AG09309 (cell line): ENCODE measurements at regions not wholly inside any gene's neighbourhood (a gene's known extent, or its start where the extent isn't known, plus 50 kb on each side); places are given as distances from the start of the nearest gene placed in this dataset.

Source experiments
- DNase-seq: peaks from one replicate; pipeline ENCODE4 v3.0.0-alpha.2; 2010; ENCODE audit warnings: low read depth
- H3K4me3 ChIP-seq: 2 replicates; pipeline ENCODE4 v1.5.1; 2011; ENCODE audit warnings: mild to moderate bottlenecking, low read depth, low read length, moderate library complexity; ENCODE audit not compliant: control insufficient read depth
- CTCF ChIP-seq: IDR thresholded peaks from 2 replicates; pipeline ENCODE4 v1.5.1; 2011; ENCODE audit warnings: mild to moderate bottlenecking, low read depth, low read length, inconsistent platforms; ENCODE audit not compliant: insufficient read depth, control insufficient read depth; ENCODE audit errors: missing control alignments

- H3K4me3 ChIP-seq: no peak overlapping the region
- DNase-seq: no peak
- no peak for TF ChIP-seq CTCF
These were observed 168.1 kb upstream of the DMRT1 start for GRCh38 chr9:673264-673965.

GRCh38 chr9:673966-674526 lies 167.5 kb upstream of the DMRT1 start:
- no peak overlapping the region for H3K4me3 ChIP-seq
- no peak for TF ChIP-seq CTCF
- DNase-seq: no peak

GRCh38 chr9:675697-676370 lies 165.7 kb upstream of the DMRT1 start:
- TF ChIP-seq CTCF: no peak

GRCh38 chr9:676780-677438 lies 164.6 kb upstream of the DMRT1 start:
- H3K4me3 ChIP-seq: no peak overlapping the region
- TF ChIP-seq CTCF: no peak
- no peak for DNase-seq

More at GRCh38 chr9:675697-676370, 165.7 kb upstream of the DMRT1 start:
- H3K4me3 ChIP-seq: no peak overlapping the region
- no peak for DNase-seq

- H3K4me3 ChIP-seq: no peak overlapping the region
- no peak for TF ChIP-seq CTCF
- no peak for DNase-seq
These were observed 163.9 kb upstream of the DMRT1 start for GRCh38 chr9:677461-678097.

GRCh38 chr9:678897-679296 lies 162.6 kb upstream of the DMRT1 start:
- H3K4me3 ChIP-seq: no peak overlapping the region
- no peak for TF ChIP-seq CTCF
- no peak for DNase-seq
